RPMI8226 (cell line): ENCODE measurements at regions not wholly inside any gene's neighbourhood (a gene's known extent, or its start where the extent isn't known, plus 50 kb on each side); places are given as distances from the start of the nearest gene placed in this dataset.
A peak's percentile ranks its signal among the peaks of the same experiment; 100 is the strongest.
"Not testable (repeated sequence)": the region's sequence is repeated elsewhere in the genome, so short reads cannot be mapped to it uniquely, and the experiment has no call there.

Source experiments
- DNase-seq: peaks from one replicate; pipeline ENCODE4 v3.0.0-alpha.2; 2015

- DNase-seq: no peak
These were observed 212.1 kb downstream of the IZUMO3 start for GRCh38 chr9:24333629-24334028.

- DNase-seq: no peak
These were observed 246.8 kb downstream of the IZUMO3 start for GRCh38 chr9:24298912-24299311.

- no peak for DNase-seq
These were observed 247.8 kb downstream of the IZUMO3 start for GRCh38 chr9:24297931-24298330.

- no peak for DNase-seq
These were observed 249.6 kb downstream of the IZUMO3 start for GRCh38 chr9:24296124-24296523.

GRCh38 chr9:24293386-24293785, 252.3 kb downstream of the IZUMO3 start:
- DNase-seq: no peak

GRCh38 chr9:24286761-24287160, 258.9 kb downstream of the IZUMO3 start:
- DNase-seq: no peak

- DNase-seq: no peak
These were observed 287.1 kb downstream of the IZUMO3 start for GRCh38 chr9:24258626-24259025.

GRCh38 chr9:24257726-24258125, 288.0 kb downstream of the IZUMO3 start:
- DNase-seq: no peak

GRCh38 chr9:24245988-24246387, 299.7 kb downstream of the IZUMO3 start:
- DNase-seq: peak; percentile 10

- no peak for DNase-seq
These were observed 303.1 kb downstream of the IZUMO3 start for GRCh38 chr9:24242576-24242975.

- DNase-seq: no peak
These were observed 327.0 kb downstream of the IZUMO3 start for GRCh38 chr9:24218656-24219055.

- no peak for DNase-seq
These were observed 335.1 kb downstream of the IZUMO3 start for GRCh38 chr9:24210641-24211040.

GRCh38 chr9:24189986-24190385, 355.7 kb downstream of the IZUMO3 start:
- DNase-seq: no peak

- DNase-seq: not testable (repeated sequence)
These were observed 354.5 kb upstream of the ELAVL2 start for GRCh38 chr9:24180572-24180971.

- DNase-seq: no peak
These were observed 318.8 kb upstream of the ELAVL2 start for GRCh38 chr9:24144796-24145195.

- not testable (repeated sequence) for DNase-seq
These were observed 309.0 kb upstream of the ELAVL2 start for GRCh38 chr9:24135072-24135471.

GRCh38 chr9:24132244-24132643, 306.2 kb upstream of the ELAVL2 start:
- no peak for DNase-seq

- DNase-seq: no peak
These were observed 301.5 kb upstream of the ELAVL2 start for GRCh38 chr9:24127519-24127918.

GRCh38 chr9:24118190-24118589, 292.1 kb upstream of the ELAVL2 start:
- no peak for DNase-seq

GRCh38 chr9:24096756-24097155, 270.7 kb upstream of the ELAVL2 start:
- peak; percentile 9 for DNase-seq

GRCh38 chr9:24095246-24095645, 269.2 kb upstream of the ELAVL2 start:
- no peak for DNase-seq

GRCh38 chr9:24090566-24090965, 264.5 kb upstream of the ELAVL2 start:
- peak; percentile 9 for DNase-seq

GRCh38 chr9:24073666-24074065, 247.6 kb upstream of the ELAVL2 start:
- DNase-seq: no peak

- DNase-seq: no peak
These were observed 247.1 kb upstream of the ELAVL2 start for GRCh38 chr9:24073007-24073592.

- DNase-seq: no peak
These were observed 245.7 kb upstream of the ELAVL2 start for GRCh38 chr9:24071716-24072115.

- DNase-seq: no peak
These were observed 245.1 kb upstream of the ELAVL2 start for GRCh38 chr9:24071091-24071490.
